ENCODE measurements at regions not wholly inside any gene's neighbourhood (a gene's known extent, or its start where the extent isn't known, plus 50 kb on each side); places are given as distances from the start of the nearest gene placed in this dataset.

DNA sequence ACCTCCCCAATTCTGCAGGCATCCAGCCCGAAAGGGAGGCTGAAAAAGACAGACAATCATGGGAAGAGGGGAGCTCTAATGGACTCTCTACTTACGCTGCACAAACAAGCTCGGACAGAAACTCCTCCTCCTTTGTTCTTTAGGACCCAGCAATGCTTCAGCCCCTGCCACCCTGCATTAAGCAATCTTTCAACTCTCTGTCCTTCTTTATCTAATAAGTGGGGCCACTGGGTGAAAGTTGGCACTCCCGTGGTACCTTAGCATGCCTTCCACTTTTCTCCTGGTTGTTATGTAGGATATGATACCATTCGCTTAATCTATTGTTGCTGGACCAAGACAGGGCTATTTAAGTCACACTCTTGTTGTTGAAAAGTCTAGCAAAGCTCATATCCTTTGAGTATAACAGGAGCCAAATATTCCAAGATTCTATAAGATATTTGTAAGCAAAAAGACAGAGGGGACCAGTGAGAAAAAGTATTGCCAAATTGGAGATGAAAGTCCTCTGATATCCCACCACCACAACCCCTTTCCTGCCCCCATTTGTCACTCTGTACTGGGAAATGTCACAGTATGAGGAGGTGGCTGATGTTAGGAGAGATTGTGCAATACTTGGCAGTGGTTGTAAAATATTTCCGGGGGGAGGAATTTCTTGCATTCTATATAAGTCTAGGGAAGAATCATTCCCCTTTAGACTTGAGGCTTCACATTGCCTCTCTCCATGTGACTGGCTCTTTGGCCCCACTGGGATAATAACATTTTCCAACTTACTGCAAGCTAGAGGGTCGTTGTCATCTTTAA lies 137.3 kb upstream of the GJB5 start:
- intact Hi-C loops (cut with DNase I; ENCODE audit: low total_unique reads): no loop called here
- H3K4me3 ChIP-seq (ENCODE audit: low read depth, poor library complexity, severe bottlenecking): no peak overlapping the region
- WGBS, 2 donors: 68 to 75% methylated on average over 7 of the region's 7 CpGs
- DNase-seq (ENCODE audit: low spot score in 2 of 2): no peak
- TF ChIP-seq, protein P1, sequence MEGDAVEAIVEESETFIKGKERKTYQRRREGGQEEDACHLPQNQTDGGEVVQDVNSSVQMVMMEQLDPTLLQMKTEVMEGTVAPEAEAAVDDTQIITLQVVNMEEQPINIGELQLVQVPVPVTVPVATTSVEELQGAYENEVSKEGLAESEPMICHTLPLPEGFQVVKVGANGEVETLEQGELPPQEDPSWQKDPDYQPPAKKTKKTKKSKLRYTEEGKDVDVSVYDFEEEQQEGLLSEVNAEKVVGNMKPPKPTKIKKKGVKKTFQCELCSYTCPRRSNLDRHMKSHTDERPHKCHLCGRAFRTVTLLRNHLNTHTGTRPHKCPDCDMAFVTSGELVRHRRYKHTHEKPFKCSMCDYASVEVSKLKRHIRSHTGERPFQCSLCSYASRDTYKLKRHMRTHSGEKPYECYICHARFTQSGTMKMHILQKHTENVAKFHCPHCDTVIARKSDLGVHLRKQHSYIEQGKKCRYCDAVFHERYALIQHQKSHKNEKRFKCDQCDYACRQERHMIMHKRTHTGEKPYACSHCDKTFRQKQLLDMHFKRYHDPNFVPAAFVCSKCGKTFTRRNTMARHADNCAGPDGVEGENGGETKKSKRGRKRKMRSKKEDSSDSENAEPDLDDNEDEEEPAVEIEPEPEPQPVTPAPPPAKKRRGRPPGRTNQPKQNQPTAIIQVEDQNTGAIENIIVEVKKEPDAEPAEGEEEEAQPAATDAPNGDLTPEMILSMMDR (IDR thresholded peaks at IDR 0.05): no peak
- no peak for TF ChIP-seq POLR2A (IDR thresholded peaks at IDR 0.05)

DNA sequence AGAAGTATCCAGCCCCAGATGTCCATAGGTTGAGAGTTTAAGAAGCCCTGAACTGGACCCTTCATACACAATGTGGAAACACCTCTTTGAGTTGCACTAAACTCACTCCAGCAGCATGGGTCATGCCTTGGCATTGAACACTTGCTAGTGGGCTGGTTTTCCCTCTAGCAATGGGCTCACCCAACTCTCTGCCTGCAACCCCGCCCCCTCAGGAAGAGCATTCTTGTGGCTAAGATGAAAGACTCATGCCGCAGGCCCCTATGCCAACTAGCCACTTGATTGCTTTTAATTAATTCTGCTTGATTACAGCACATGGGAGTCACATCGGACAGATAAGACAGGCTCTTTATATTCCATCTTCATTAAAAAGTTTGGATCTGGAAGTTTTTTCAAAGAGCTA lies 136.5 kb upstream of the GJB5 start:
- H3K4me3 ChIP-seq (ENCODE audit: low read depth, poor library complexity, severe bottlenecking): no peak overlapping the region
- intact Hi-C loops (cut with DNase I; ENCODE audit: low total_unique reads): no loop called here
- TF ChIP-seq POLR2A (IDR thresholded peaks at IDR 0.05): no peak
- TF ChIP-seq, protein P1 (IDR thresholded peaks at IDR 0.05): no peak
- WGBS, 2 donors: 52 to 63% methylated on average over 3 of the region's 3 CpGs
- no peak for DNase-seq (ENCODE audit: low spot score in 2 of 2)

DNA sequence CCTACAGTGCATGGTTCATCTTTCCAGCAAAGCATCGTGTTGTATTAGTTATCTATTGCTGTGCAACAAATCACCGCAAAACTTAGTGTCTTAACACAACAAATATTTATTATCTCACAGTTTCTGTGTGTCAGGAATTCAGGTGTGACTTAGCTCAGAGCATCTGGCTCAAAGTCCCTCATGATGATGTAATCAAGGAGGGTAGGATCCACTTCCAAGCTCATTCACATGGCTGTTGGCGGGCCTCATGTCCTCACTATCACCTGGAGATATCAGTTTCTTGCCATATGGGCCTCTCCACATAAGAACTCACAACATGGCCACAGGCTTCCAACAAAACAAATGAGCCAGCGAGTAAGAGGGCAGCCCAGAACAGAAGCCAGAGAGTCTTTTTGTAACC lies 135.6 kb upstream of the GJB5 start:
- intact Hi-C loops (cut with DNase I; ENCODE audit: low total_unique reads): no loop called here
- no peak for TF ChIP-seq POLR2A (IDR thresholded peaks at IDR 0.05)
- TF ChIP-seq, protein P1 (IDR thresholded peaks at IDR 0.05): no peak

DNA sequence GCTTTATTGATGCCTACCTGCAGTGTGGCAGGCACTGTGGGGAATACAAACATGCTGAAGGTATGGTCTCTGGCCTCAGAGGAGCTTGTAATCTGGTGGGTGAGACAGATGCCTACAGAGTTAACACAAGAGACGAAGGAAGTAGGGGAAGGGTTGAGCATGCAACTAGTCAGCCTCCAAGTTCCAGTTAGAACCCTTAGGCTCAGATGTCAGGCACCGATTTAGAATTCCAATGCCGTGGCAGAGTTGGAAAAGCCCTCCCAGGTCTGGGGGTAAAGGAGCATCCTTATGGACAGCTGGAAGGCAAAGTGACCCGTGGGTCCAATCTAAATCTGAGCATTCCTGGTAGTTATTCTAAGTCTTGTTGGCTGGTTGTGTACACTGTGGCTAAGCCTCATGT lies 132.9 kb upstream of the GJB5 start:
- DNase-seq (ENCODE audit: low spot score in 2 of 2): no peak
- H3K4me3 ChIP-seq (ENCODE audit: low read depth, poor library complexity, severe bottlenecking): no peak overlapping the region
- no peak for TF ChIP-seq POLR2A (IDR thresholded peaks at IDR 0.05)
- TF ChIP-seq, protein P1 (IDR thresholded peaks at IDR 0.05): no peak
- WGBS, 2 donors: 78% methylated on average over 4 of the region's 4 CpGs
- intact Hi-C loops (cut with DNase I; ENCODE audit: low total_unique reads): no loop called here

More for the DNA sequence above, 135.6 kb upstream of the GJB5 start:
- no peak for DNase-seq (ENCODE audit: low spot score in 2 of 2)
- no peak overlapping the region for H3K4me3 ChIP-seq (ENCODE audit: low read depth, poor library complexity, severe bottlenecking)
- 83% methylated on average over 4 of the region's 4 CpGs for WGBS, 2 donors

DNA sequence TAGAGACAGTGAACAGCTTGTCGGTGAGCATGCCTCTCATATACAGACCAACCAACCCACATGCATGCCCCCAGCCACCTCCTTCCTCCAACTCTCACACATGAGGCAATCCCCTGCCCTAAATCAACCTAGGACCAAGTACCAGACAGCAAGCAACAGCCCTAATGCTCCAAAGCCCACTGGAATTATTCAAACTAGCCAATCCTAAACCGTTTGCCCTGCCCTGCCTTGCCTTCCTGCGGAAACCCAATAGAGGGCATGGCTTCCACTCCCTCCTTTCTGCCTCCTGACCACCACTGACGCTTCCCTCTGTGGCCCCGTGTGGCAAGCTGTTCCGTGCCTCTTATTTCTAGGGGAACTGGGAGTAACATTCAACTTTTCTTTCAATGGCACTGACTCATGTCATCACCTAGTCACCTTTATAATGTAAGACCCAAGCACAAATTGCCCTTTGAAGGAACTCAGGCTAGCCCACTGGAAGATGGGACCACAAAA lies 129.3 kb upstream of the GJB5 start:
- TF ChIP-seq, protein P1 (IDR thresholded peaks at IDR 0.05): no peak
- no peak for TF ChIP-seq POLR2A (IDR thresholded peaks at IDR 0.05)
- no peak for DNase-seq (ENCODE audit: low spot score in 2 of 2)
- 64 to 74% methylated on average over 6 of the region's 6 CpGs for WGBS, 2 donors
- intact Hi-C loops (cut with DNase I; ENCODE audit: low total_unique reads): no loop called here
- H3K4me3 ChIP-seq (ENCODE audit: low read depth, poor library complexity, severe bottlenecking): no peak overlapping the region

All from lower leg skin (tissue), 4 donors.